ENCODE measurements at regions not wholly inside any gene's neighbourhood (a gene's known extent, or its start where the extent isn't known, plus 50 kb on each side); places are given as distances from the start of the nearest gene placed in this dataset.

DNA sequence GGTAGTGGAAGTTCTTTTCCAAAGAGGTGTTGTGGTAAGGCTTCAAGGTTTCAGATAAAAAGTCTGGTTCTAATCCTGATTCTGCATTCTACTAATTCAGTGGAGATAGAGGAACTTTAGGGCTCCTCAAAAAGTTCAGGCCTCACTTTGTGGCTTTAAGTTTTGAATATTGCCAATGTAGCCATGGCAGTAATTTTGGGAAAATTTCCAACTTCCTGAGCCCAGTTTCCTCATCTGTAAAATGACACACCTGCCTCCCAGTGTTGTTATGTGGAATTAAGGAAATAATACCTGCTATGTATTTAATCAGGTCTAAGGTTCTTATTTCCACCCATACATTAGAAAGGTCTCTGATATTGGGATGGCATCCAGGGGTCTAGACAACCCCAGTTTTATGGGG lies 147.6 kb upstream of the ITGA6 start:
- CTCF ChIA-PET, result no interaction called here

DNA sequence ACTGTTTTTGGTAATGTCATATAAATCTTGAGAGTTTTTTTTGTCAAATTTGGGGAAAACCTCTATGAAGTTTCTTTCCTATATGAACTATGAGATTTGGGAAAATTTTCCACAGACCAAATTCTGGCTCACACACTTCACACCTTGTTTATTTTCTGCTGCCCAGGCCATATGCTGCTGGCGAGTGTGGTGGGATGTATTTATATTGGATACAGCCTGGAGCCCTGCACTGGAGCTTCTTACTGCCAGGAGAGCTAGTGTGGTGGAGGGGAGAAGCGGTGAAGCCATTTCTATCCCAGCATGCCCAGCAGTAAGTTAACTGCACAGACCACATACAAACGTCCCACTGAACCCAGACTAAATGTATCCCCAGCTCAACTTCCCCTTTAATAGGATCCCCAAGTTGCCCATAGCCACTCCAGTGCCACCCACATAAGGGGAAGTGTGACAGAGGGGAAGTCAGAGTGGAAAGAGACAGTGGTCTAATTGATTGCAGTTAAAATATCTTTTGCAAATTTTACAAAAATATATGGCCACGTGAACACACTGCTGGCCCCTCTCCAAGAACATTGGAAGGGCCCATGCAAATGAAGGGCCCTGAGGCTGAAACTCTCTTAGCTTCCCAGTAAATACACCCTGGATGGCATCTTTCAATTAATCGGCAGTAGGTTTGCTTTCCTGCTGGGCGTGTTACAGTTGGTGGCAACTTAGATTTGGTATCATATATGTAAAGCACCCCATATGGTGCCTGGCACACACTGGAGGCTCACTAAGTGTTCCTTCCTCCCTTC lies 146.6 kb upstream of the ITGA6 start:
- DNase-seq, result peak; percentile 14
- Histone ChIP-seq H3K4me3 (ENCODE audit: control extremely low read depth in 1 of 5, extremely low read depth in 1 of 5, insufficient read depth in 1 of 5, low read depth in 2 of 5, low read length in 4 of 5) (no peak overlapping the region), H3K27ac (ENCODE audit: low read length in 2 of 2) (no peak overlapping the region), H3K9me3 (ENCODE audit: control extremely low read depth in 1 of 3, control insufficient read depth in 2 of 3, insufficient read depth in 1 of 3, low read length in 2 of 3) (peaks cover 0 to 9% (median 6%) of the 10 kb centered on the region in 3 donors), H3K4me2 (replicated peaks; ENCODE audit: low read depth, low read length, poor library complexity, severe bottlenecking) (peak overlapping the region; percentile 19), H3K4me1 (ENCODE audit: control insufficient read depth in 2 of 2, insufficient read depth in 2 of 2, low read length in 2 of 2) (peaks cover 8% of the 10 kb centered on the region in 2 donors), H3K9ac (ENCODE audit: low read length) (no peak overlapping the region), H2AFZ (ENCODE audit: insufficient read depth, low read depth, low read length, poor library complexity, severe bottlenecking) (no peak overlapping the region), H4K20me1 (ENCODE audit: control insufficient read depth, insufficient read depth, low read length, poor library complexity, severe bottlenecking) (no peaks in the 10 kb centered on the region), H3K27me3 (replicated peaks in 1 of 4; ENCODE audit: control extremely low read depth in 1 of 4, control insufficient read depth in 3 of 4, insufficient read depth in 4 of 4, low read length in 3 of 4) (peaks cover 0 to 5% (median 0%) of the 10 kb centered on the region in 4 experiments), H3K36me3 (replicated peaks in 1 of 2; ENCODE audit: control extremely low read depth in 1 of 2, control insufficient read depth in 1 of 2, extremely low read depth in 1 of 2, insufficient read depth in 2 of 2, low read length in 1 of 2) (no peaks in the 10 kb centered on the region), H3K79me2 (ENCODE audit: control insufficient read depth, insufficient read depth, low read length) (no peaks in the 10 kb centered on the region)
- POLR2A ChIA-PET, result no interaction called here
- no peak for TF ChIP-seq EZH2 (IDR thresholded peaks at IDR 0.05; ENCODE audit: borderline replicate concordance, insufficient read depth, low read depth, low read length, poor library complexity, severe bottlenecking)
- TF ChIP-seq, protein P1, sequence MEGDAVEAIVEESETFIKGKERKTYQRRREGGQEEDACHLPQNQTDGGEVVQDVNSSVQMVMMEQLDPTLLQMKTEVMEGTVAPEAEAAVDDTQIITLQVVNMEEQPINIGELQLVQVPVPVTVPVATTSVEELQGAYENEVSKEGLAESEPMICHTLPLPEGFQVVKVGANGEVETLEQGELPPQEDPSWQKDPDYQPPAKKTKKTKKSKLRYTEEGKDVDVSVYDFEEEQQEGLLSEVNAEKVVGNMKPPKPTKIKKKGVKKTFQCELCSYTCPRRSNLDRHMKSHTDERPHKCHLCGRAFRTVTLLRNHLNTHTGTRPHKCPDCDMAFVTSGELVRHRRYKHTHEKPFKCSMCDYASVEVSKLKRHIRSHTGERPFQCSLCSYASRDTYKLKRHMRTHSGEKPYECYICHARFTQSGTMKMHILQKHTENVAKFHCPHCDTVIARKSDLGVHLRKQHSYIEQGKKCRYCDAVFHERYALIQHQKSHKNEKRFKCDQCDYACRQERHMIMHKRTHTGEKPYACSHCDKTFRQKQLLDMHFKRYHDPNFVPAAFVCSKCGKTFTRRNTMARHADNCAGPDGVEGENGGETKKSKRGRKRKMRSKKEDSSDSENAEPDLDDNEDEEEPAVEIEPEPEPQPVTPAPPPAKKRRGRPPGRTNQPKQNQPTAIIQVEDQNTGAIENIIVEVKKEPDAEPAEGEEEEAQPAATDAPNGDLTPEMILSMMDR (IDR thresholded peaks at IDR 0.05), result no peak
- ATAC-seq (ENCODE audit: low read depth), result no peak
- H3K27me3 Mint-ChIP-seq, result peaks cover 11% of the 10 kb centered on the region
- intact Hi-C loops (cut with micrococcal nuclease), result no loop called here
- H3K4me3 Mint-ChIP-seq, result no peak overlapping the region
- no peak overlapping the region for H3K27ac Mint-ChIP-seq
- CTCF ChIA-PET, result no interaction called here
- no peaks in the 10 kb centered on the region for H3K9me3 Mint-ChIP-seq (ENCODE audit: insufficient read depth)
- 20% methylated on average over 1 of the region's 6 CpGs for WGBS (ENCODE audit: insufficient coverage)
- H3K4me1 Mint-ChIP-seq, result peaks cover 8% of the 10 kb centered on the region

More for the DNA sequence above, 147.6 kb upstream of the ITGA6 start:
- no peak for ATAC-seq (ENCODE audit: low read depth)
- Histone ChIP-seq H3K27me3 (replicated peaks in 1 of 4; ENCODE audit: control extremely low read depth in 1 of 4, control insufficient read depth in 3 of 4, insufficient read depth in 4 of 4, low read length in 3 of 4) (peaks cover 0 to 8% (median 2%) of the 10 kb centered on the region in 4 experiments), H3K4me3 (ENCODE audit: control extremely low read depth in 1 of 5, extremely low read depth in 1 of 5, insufficient read depth in 1 of 5, low read depth in 2 of 5, low read length in 4 of 5) (no peak overlapping the region), H3K27ac (ENCODE audit: low read length in 2 of 2) (no peak overlapping the region), H3K4me1 (ENCODE audit: control insufficient read depth in 2 of 2, insufficient read depth in 2 of 2, low read length in 2 of 2) (peaks cover 8% of the 10 kb centered on the region in 2 donors), H4K20me1 (ENCODE audit: control insufficient read depth, insufficient read depth, low read length, poor library complexity, severe bottlenecking) (no peaks in the 10 kb centered on the region), H3K9me3 (ENCODE audit: control extremely low read depth in 1 of 3, control insufficient read depth in 2 of 3, insufficient read depth in 1 of 3, low read length in 2 of 3) (peaks cover 0 to 9% (median 6%) of the 10 kb centered on the region in 3 donors), H3K79me2 (ENCODE audit: control insufficient read depth, insufficient read depth, low read length) (no peaks in the 10 kb centered on the region), H2AFZ (ENCODE audit: insufficient read depth, low read depth, low read length, poor library complexity, severe bottlenecking) (no peak overlapping the region), H3K36me3 (replicated peaks in 1 of 2; ENCODE audit: control extremely low read depth in 1 of 2, control insufficient read depth in 1 of 2, extremely low read depth in 1 of 2, insufficient read depth in 2 of 2, low read length in 1 of 2) (no peaks in the 10 kb centered on the region), H3K9ac (ENCODE audit: low read length) (no peak overlapping the region), H3K4me2 (replicated peaks; ENCODE audit: low read depth, low read length, poor library complexity, severe bottlenecking) (no peak overlapping the region)
- intact Hi-C loops (cut with micrococcal nuclease), result no loop called here
- H3K27ac Mint-ChIP-seq, result no peak overlapping the region
- no peak overlapping the region for H3K4me3 Mint-ChIP-seq
- H3K27me3 Mint-ChIP-seq, result peaks cover 16% of the 10 kb centered on the region
- H3K9me3 Mint-ChIP-seq (ENCODE audit: insufficient read depth), result no peaks in the 10 kb centered on the region
- no peak for DNase-seq
- peaks cover 8% of the 10 kb centered on the region for H3K4me1 Mint-ChIP-seq
- TF ChIP-seq, protein P1 (IDR thresholded peaks at IDR 0.05), result no peak
- no peak for TF ChIP-seq EZH2 (IDR thresholded peaks at IDR 0.05; ENCODE audit: borderline replicate concordance, insufficient read depth, low read depth, low read length, poor library complexity, severe bottlenecking)
- POLR2A ChIA-PET, result no interaction called here
